OCI-LY1 (cell line): ENCODE measurements at regions not wholly inside any gene's neighbourhood (a gene's known extent, or its start where the extent isn't known, plus 50 kb on each side); places are given as distances from the start of the nearest gene placed in this dataset.
"Not testable (repeated sequence)": the region's sequence is repeated elsewhere in the genome, so short reads cannot be mapped to it uniquely, and the experiment has no call there.

Experiments
- CTCF ChIP-seq: fragments of 200-600 bp; sonication (generic), shearing (Covaris generic); IDR thresholded peaks from 2 replicates; pipeline ENCODE4 v1.5.1; 2017; ENCODE audit warnings: mild to moderate bottlenecking, antibody characterized with exemption, low read length, moderate library complexity, mixed read lengths
- EZH2 ChIP-seq: fragments of 200-600 bp; sonication (generic), shearing (Covaris generic); IDR thresholded peaks from 2 replicates; pipeline ENCODE4 v1.8.0; 2017; ENCODE audit warnings: borderline replicate concordance, mixed run types, mild to moderate bottlenecking, antibody characterized with exemption, low read length, moderate library complexity, mixed read lengths

GRCh38 chr9:94420098-94420497 lies 91.7 kb upstream of the NUTM2F start:
- TF ChIP-seq CTCF, EZH2: not testable (repeated sequence)
